ENCODE measurements at regions not wholly inside any gene's neighbourhood (a gene's known extent, or its start where the extent isn't known, plus 50 kb on each side); places are given as distances from the start of the nearest gene placed in this dataset.

DNA sequence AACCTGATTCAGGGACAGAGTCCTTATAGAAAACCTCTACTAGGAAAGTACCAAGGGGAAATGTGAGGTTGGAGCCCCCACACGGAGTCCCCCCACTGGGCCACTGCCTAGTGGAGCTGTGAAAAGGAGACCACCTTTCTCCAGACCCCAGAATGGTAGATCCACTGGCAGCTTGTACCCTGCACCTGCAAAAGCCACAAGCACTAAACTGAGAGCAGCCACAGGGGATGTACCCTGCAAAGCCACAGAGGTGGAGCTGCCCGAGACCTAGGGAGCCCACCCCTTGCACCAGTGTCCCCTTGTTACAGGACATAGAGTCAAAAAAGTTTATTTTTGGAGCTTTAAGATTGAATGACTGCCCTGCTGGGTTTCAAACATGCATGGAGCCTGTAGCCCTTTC is 87.2 kb upstream of the KCNMA1 start:
- TF ChIP-seq, protein P1, sequence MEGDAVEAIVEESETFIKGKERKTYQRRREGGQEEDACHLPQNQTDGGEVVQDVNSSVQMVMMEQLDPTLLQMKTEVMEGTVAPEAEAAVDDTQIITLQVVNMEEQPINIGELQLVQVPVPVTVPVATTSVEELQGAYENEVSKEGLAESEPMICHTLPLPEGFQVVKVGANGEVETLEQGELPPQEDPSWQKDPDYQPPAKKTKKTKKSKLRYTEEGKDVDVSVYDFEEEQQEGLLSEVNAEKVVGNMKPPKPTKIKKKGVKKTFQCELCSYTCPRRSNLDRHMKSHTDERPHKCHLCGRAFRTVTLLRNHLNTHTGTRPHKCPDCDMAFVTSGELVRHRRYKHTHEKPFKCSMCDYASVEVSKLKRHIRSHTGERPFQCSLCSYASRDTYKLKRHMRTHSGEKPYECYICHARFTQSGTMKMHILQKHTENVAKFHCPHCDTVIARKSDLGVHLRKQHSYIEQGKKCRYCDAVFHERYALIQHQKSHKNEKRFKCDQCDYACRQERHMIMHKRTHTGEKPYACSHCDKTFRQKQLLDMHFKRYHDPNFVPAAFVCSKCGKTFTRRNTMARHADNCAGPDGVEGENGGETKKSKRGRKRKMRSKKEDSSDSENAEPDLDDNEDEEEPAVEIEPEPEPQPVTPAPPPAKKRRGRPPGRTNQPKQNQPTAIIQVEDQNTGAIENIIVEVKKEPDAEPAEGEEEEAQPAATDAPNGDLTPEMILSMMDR (IDR thresholded peaks at IDR 0.05; ENCODE audit: low read length): no peak
- TF ChIP-seq EZH2 (IDR thresholded peaks at IDR 0.05; ENCODE audit: borderline replicate concordance, low read length): no peak

Measured in OCI-LY1 (cell line).